GM12878 (cell line): ENCODE measurements at regions not wholly inside any gene's neighbourhood (a gene's known extent, or its start where the extent isn't known, plus 50 kb on each side); places are given as distances from the start of the nearest gene placed in this dataset.

Experiments
- ATAC-seq: fragments of 200-7000 bp; cut with Tn5 transposase; 3 replicates; pipeline ENCODE4 v1.9.1; 2020; ENCODE audit warnings: mild to moderate bottlenecking, moderate library complexity
- BruUV-seq: library from RNA; stranded (reverse); fragments of 400-500 nt; replicated peaks from 2 replicates; lab custom pipeline; 2021; lab: Mats Ljungman, UMichigan
- CTCF ChIA-PET: fragments of 300-600 bp; sonication (Branson Sonifier 250); formaldehyde crosslinking; extraction: SDS; loops from one replicate; lab custom pipeline; 2021; ENCODE audit warnings: inconsistent platforms; lab: Yijun Ruan, JAX
- POLR2A ChIA-PET: fragments of 350-600 bp; formaldehyde crosslinking; extraction: SDS; loops from one replicate; lab custom pipeline; 2021; ENCODE audit warnings: inconsistent platforms; lab: Charles Lee
- RAD21 ChIA-PET: fragments of 300-600 bp; sonication (Branson Sonifier 250); formaldehyde crosslinking; loops from one replicate; lab custom pipeline; 2023; ENCODE audit warnings: antibody characterized with exemption; ENCODE audit not compliant: unreplicated experiment; lab: Charles Lee
- SMC1A ChIA-PET: fragments of 300-600 bp; sonication (Branson Sonifier 250); formaldehyde crosslinking; loops from one replicate; lab custom pipeline; 2023; ENCODE audit not compliant: unreplicated experiment, uncharacterized antibody; lab: Charles Lee
- DNase-seq: peaks from one replicate; pipeline ENCODE4 v3.0.0-alpha.2; 2011; ENCODE audit warnings: low read depth, low spot score
- FAIRE-seq: peaks from 3 replicates; lab custom pipeline; 2011; peaks lifted over from hg19 to GRCh38; lab: Jason Lieb, UNC
- H2AFZ ChIP-seq: 2 replicates; pipeline ENCODE4 v1.6.0; 2011; ENCODE audit warnings: low read depth, low read length, control low read depth; ENCODE audit not compliant: control insufficient read depth
- H3K27ac ChIP-seq: 2 replicates; pipeline ENCODE4 v1.5.1; 2011; ENCODE audit warnings: control low read depth; ENCODE audit not compliant: control insufficient read depth, insufficient read depth
- H3K27me3 ChIP-seq, 2 experiments: replicated peaks in 1 of 2; 2 replicates each; pipeline versions ENCODE4 v1.6.0 to v1.6.1; 2011; ENCODE audit warnings: low read length in 1 of 2; ENCODE audit not compliant: control insufficient read depth in 2 of 2, insufficient read depth in 2 of 2
- H3K36me3 ChIP-seq, 2 experiments: 2 replicates each; pipeline ENCODE4 v1.5.1; 2011; ENCODE audit warnings: low read length in 1 of 2; ENCODE audit not compliant: control insufficient read depth in 2 of 2, insufficient read depth in 2 of 2
- H3K4me1 ChIP-seq: 2 replicates; pipeline ENCODE4 v1.6.1; 2011; ENCODE audit warnings: mild to moderate bottlenecking, low read length, moderate library complexity, mixed read lengths; ENCODE audit not compliant: control insufficient read depth, insufficient read depth
- H3K4me2 ChIP-seq: 2 replicates; pipeline ENCODE4 v1.6.0; 2011; ENCODE audit warnings: control low read depth; ENCODE audit not compliant: control insufficient read depth, insufficient read depth
- H3K4me3 ChIP-seq: fragments of 200-600 bp; sonication (generic); 2 replicates; pipeline ENCODE4 v1.5.1; 2016
- H3K79me2 ChIP-seq: 2 replicates; pipeline ENCODE4 v1.6.0; 2011; ENCODE audit warnings: low read length; ENCODE audit not compliant: control insufficient read depth, insufficient read depth
- H3K9ac ChIP-seq: 2 replicates; pipeline ENCODE4 v1.8.0; 2011; ENCODE audit warnings: low read length, control low read depth, mixed read lengths; ENCODE audit not compliant: control insufficient read depth, insufficient read depth
- H3K9me3 ChIP-seq: replicated peaks from 3 replicates; pipeline ENCODE4 v1.5.1; 2011; ENCODE audit warnings: mild to moderate bottlenecking, low read length; ENCODE audit not compliant: control insufficient read depth, insufficient read depth
- H4K20me1 ChIP-seq: 2 replicates; pipeline ENCODE4 v1.6.0; 2011; ENCODE audit not compliant: control insufficient read depth, insufficient read depth
- ATF3 ChIP-seq: IDR thresholded peaks from 2 replicates; pipeline ENCODE4 v1.6.1; 2011; ENCODE audit warnings: low read depth, mild to moderate bottlenecking, low read length, moderate library complexity, borderline replicate concordance; ENCODE audit errors: extremely low read depth
- CREB1 ChIP-seq: IDR thresholded peaks from 2 replicates; pipeline ENCODE4 v1.6.1; 2012; ENCODE audit warnings: low read depth, mild to moderate bottlenecking, inconsistent platforms
- CREM ChIP-seq: IDR thresholded peaks from 2 replicates; pipeline ENCODE4 v1.6.1; 2014; ENCODE audit warnings: antibody characterized with exemption, low read depth
- CUX1 ChIP-seq: IDR thresholded peaks from 2 replicates; pipeline ENCODE4 v1.6.1; 2012; ENCODE audit warnings: improper control_type of control experiment, low read depth, low read length; ENCODE audit not compliant: insufficient replicate concordance
- NFXL1 ChIP-seq: fragments of 450-650 bp; IDR thresholded peaks from 2 replicates; pipeline ENCODE4 v1.6.1; 2017; ENCODE audit warnings: antibody characterized with exemption, mild to moderate bottlenecking, borderline replicate concordance
- NKRF ChIP-seq: fragments of 450-650 bp; conservative IDR thresholded peaks from 2 replicates; pipeline ENCODE4 v1.6.1; 2017; ENCODE audit warnings: mild to moderate bottlenecking, moderate library complexity
- RELA ChIP-seq: fragments of 450-650 bp; IDR thresholded peaks from 2 replicates; pipeline ENCODE4 v1.8.0; 2014; ENCODE audit warnings: borderline replicate concordance; ENCODE audit not compliant: partially characterized antibody
- RUNX3 ChIP-seq: IDR thresholded peaks from 2 replicates; pipeline ENCODE4 v1.6.1; 2012; ENCODE audit warnings: low read length, inconsistent platforms
- SPI1 ChIP-seq: IDR thresholded peaks from 2 replicates; pipeline ENCODE4 v1.6.1; 2011; ENCODE audit warnings: low read depth, mild to moderate bottlenecking, low read length, moderate library complexity, borderline replicate concordance; ENCODE audit not compliant: insufficient read depth
- SREBF1 ChIP-seq: IDR thresholded peaks from 2 replicates; pipeline ENCODE4 v1.6.1; 2012; ENCODE audit warnings: mild to moderate bottlenecking, low read length
- TBL1XR1 ChIP-seq: IDR thresholded peaks from 2 replicates; pipeline ENCODE4 v1.6.1; 2012; ENCODE audit warnings: low read depth, low read length, improper control_type of control experiment
- USF1 ChIP-seq: IDR thresholded peaks from 2 replicates; pipeline ENCODE4 v1.6.1; 2011; ENCODE audit warnings: borderline replicate concordance, low read depth, mild to moderate bottlenecking, moderate library complexity, mixed read lengths, low read length; ENCODE audit not compliant: insufficient read depth; ENCODE audit errors: extremely low read length
- YY1 ChIP-seq: IDR thresholded peaks from 2 replicates; pipeline ENCODE4 v1.6.1; 2011; ENCODE audit warnings: low read depth, mild to moderate bottlenecking, low read length
- ZNF217 ChIP-seq: fragments of 450-650 bp; IDR thresholded peaks from 2 replicates; pipeline ENCODE4 v1.6.1; 2017; ENCODE audit warnings: antibody characterized with exemption, mild to moderate bottlenecking
- WGBS: methylation state at CpG from one replicate; pipeline ENCODE4 v1.1.6; 2016; ENCODE audit warnings: low lambda C conversion rate; ENCODE audit not compliant: insufficient replicate concordance, insufficient coverage; ENCODE audit errors: missing lambda C conversion rate; 5-methylcytosine and 5-hydroxymethylcytosine counted together
- in situ Hi-C: fragments of 300-500 bp; cut with MboI; formaldehyde crosslinking; loops from 9 replicates; pipeline ENCODE4 v1.14.3; 2018; ENCODE audit warnings: mixed read lengths
- intact Hi-C: fragments of 100-400 bp; cut with micrococcal nuclease; formaldehyde crosslinking; loops from one replicate; pipeline ENCODE4 v1.14.2; 2022; ENCODE audit not compliant: unreplicated experiment

GRCh38 chr9:36731068-36731956 lies 158.6 kb downstream of the MELK start:
- H3K9me3 ChIP-seq = no peaks in the 10 kb centered on the region
- H2AFZ ChIP-seq = peak overlapping the region; percentile 24; the same call in 1 of the 2 replicates
- no peaks in the 10 kb centered on the region for H4K20me1 ChIP-seq
- H3K27me3 ChIP-seq = no peaks in the 10 kb centered on the region
- no peak overlapping the region for H3K4me2 ChIP-seq
- BruUV-seq = no TSS peak
- ChIA-PET RAD21 (interaction anchor here (0.6 to 4.0 kb wide), 3 partner anchors 98 to 718 kb away, joined by 3 to 35 read pairs (median 7); no protein-coding TSS in a partner anchor), POLR2A (no interaction called here), CTCF (interaction anchor here (0.5 to 3.0 kb wide), 11 partner anchors 10 to 675 kb away, joined by 3 to 63 read pairs (median 3); no protein-coding TSS in a partner anchor), SMC1A (interaction anchor here (0.9 to 2.2 kb wide), 5 partner anchors 11 to 324 kb away, joined by 3 to 9 read pairs (median 3); no protein-coding TSS in a partner anchor)
- no peaks in the 10 kb centered on the region for H3K36me3 ChIP-seq
- intact Hi-C loops = no loop called here
- ATAC-seq (peak; percentile 75), FAIRE-seq (peak; percentile 7), DNase-seq (peak; percentile 19)
- no peaks in the 10 kb centered on the region for H3K79me2 ChIP-seq
- H3K27ac ChIP-seq = no peak overlapping the region; the same call in 1 of the 2 replicates
- in situ Hi-C loops = loop anchor here (25.0 kb wide), 1 partner anchor 319 kb away; the partner anchor contains the start of gene RNF38
- WGBS = 56% methylated on average over 9 of the region's 10 CpGs
- H3K4me3 ChIP-seq = no peak overlapping the region
- H3K9ac ChIP-seq = no peak overlapping the region
- peaks cover 6% of the 10 kb centered on the region for H3K4me1 ChIP-seq
- TF ChIP-seq RUNX3 (peak; percentile 36; the same call in 1 of the 2 replicates), YY1 (0 out of 2 replicates have a peak, but pooled peaks have one; percentile 26), NFXL1 (no peak), ATF3 (no peak), TBL1XR1 (no peak), CREM (peak; percentile 58), CUX1 (no peak), RELA (no peak), SPI1 (peak; percentile 61; the same call in 1 of the 2 replicates), CREB1 (peak; percentile 69), ZNF217 (no peak), SREBF1 (no peak), NKRF (no peak), USF1 (no peak)
